Spleen (tissue), 7 donors: ENCODE measurements at regions not wholly inside any gene's neighbourhood (a gene's known extent, or its start where the extent isn't known, plus 50 kb on each side); places are given as distances from the start of the nearest gene placed in this dataset.

Source experiments
- POLR2AphosphoS5 ChIP-seq, 3 donors: sonication (generic); formaldehyde crosslinking; IDR thresholded peaks; one replicate each; pipeline ENCODE4 v1.5.1; 2017; ENCODE audit warnings: antibody characterized with exemption in 3 of 3
- TF ChIP-seq, protein P1 (sequence below), 11 experiments: fragments of 200-600 bp in 7 of 11; fragments of 450-650 bp in 4 of 11; sonication (generic) in 4 of 11; IDR thresholded peaks in 8 of 11; conservative IDR thresholded peaks in 3 of 11; 1 replicate in 7 of 11; 2 replicates in 4 of 11; pipeline versions ENCODE4 v1.4.0 to v1.8.0; 2016 to 2021; ENCODE audit warnings: antibody characterized with exemption in 11 of 11, inconsistent platforms in 4 of 11, mild to moderate bottlenecking in 1 of 11
- donor health status: DM: no; HTN: no; CAD: no; lungs with moderate emphysema.
- donor health status: DM: no; HTN: no; CAD: no.
- donor health status: DM: no; HTN: no; CAD: no.

DNA sequence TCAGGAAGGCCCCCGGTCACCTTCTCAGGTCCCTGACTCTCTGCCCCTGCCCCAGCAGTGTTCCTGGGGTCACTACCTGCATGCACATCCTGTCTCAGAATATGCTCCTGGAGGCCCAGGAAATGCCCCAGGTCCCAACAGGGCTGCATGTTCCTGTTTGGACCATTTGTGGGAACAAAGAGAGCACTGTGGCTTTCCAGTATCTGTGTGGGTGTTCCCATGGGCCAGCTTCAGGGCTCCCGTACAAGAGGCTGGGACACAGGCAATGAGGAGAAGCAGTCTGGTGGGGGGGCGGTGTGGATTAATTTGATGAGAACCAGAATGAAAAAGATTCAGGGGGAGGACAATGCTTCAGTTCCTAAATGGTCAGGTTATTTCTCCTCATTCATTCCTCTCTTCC is 61.5 kb upstream of the GGTLC1 start:
- TF ChIP-seq, protein P1, sequence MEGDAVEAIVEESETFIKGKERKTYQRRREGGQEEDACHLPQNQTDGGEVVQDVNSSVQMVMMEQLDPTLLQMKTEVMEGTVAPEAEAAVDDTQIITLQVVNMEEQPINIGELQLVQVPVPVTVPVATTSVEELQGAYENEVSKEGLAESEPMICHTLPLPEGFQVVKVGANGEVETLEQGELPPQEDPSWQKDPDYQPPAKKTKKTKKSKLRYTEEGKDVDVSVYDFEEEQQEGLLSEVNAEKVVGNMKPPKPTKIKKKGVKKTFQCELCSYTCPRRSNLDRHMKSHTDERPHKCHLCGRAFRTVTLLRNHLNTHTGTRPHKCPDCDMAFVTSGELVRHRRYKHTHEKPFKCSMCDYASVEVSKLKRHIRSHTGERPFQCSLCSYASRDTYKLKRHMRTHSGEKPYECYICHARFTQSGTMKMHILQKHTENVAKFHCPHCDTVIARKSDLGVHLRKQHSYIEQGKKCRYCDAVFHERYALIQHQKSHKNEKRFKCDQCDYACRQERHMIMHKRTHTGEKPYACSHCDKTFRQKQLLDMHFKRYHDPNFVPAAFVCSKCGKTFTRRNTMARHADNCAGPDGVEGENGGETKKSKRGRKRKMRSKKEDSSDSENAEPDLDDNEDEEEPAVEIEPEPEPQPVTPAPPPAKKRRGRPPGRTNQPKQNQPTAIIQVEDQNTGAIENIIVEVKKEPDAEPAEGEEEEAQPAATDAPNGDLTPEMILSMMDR (IDR thresholded peaks at IDR 0.05 in 8 of 11, conservative IDR thresholded peaks at IDR 0.05 in 3 of 11): no peak
- no peak for TF ChIP-seq POLR2AphosphoS5 (IDR thresholded peaks at IDR 0.05)
